NCI-H524 (cell line): ENCODE measurements at regions not wholly inside any gene's neighbourhood (a gene's known extent, or its start where the extent isn't known, plus 50 kb on each side); places are given as distances from the start of the nearest gene placed in this dataset.
"Not testable (repeated sequence)": the region's sequence is repeated elsewhere in the genome, so short reads cannot be mapped to it uniquely, and the experiment has no call there.

Experiments used
- DNase-seq, 2 experiments: peaks; one replicate each; lab custom pipeline; 2025; lab: John Stamatoyannopoulos, UW

DNA sequence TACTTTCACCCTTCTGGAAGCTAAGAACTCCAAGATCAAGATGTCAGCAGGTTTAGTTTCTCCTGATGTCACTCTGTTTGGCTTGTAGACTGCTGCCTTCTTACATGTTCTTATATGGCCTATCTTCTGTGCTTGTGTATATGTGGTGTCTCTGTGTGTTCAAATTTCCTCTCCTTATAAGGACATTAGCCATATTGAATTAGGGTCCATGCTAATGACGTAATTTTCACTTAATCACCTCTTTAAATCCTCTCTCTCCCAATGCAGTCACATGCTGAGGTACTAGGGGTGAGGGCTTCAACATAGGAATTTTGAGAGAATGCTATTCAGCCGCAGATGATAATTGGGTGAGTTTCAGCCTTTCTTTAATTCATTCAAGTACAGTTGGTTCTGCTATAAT is 458.3 kb upstream of the SYT4 start:
- DNase-seq = no peak

DNA sequence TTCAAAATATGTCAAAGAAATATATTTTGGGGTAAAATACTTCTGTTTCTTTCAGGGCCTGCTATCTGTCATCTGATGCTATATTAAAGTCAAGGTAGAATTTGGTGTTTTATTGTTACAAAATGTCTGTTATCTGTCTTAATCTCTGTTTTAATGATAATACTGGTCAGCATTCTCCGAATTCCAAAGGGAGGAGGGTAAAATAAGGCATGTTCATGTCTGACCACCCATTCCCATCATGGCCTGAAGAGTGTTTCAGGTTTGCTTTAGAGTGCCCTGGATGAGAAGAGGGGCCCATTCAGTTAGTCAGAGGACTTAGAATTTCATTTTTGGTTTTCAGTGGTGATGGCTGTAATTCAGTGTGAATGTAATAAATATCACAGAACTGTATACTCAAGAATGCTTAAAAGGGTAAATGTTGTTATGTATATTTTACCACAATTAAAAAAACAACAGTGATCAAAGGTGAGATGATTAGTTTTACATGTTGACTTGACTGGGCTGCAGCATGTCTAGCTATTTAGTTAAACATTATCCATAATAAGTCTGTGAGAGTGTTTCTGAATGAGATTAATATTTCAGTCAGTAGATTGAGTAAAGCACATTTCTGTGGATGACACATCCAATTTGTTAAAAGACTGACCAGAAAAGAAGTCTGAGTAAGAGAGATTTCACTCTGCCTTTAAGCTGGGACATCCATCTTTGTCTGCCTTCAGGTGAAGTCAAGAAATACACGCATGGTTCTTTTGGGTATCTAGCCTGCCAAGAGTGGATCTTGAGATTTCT is 467.9 kb upstream of the SYT4 start:
- no peak for DNase-seq

DNA sequence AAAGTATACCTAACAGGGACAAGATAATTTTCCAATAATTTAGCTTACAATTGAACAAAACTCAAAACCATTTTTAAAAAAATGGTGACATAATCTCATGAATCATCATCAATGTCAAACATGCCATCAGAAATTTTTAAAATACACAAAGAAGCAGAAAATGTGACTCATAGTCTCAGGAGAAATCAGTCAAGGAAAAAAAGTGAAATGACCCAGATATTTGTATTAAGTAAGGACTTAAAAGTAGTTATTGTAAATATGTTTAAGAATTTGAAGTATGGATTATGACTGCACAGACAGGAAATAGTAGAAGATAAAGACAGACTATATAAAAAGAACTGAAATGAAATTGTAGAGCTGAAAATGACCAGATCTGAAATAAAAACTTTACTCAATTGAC is 473.9 kb upstream of the SYT4 start:
- DNase-seq = no peak

DNA sequence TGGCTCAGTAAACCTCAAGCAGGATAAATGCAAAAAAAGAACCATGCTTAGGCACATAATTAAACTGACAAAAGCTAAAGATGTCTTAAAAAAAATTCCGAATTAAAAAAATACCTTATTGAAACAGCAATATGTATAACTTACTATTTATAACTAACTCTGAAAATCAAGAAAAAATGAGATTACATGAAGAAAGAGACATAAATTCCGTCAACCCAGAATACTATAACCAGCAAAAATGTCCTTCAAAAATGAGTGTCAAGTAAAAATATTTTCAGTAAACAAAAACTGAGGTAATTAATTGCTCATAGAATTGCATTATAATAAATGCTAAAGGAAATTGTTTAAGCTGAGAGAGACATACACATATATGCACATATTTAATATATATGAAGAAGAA is 474.5 kb upstream of the SYT4 start:
- DNase-seq = no peak

GRCh38 chr18:43757273-43757672 is 480.0 kb upstream of the SYT4 start:
- no peak for DNase-seq

- no peak for DNase-seq
These were observed 481.4 kb upstream of the SYT4 start for GRCh38 chr18:43758734-43759133.

DNA sequence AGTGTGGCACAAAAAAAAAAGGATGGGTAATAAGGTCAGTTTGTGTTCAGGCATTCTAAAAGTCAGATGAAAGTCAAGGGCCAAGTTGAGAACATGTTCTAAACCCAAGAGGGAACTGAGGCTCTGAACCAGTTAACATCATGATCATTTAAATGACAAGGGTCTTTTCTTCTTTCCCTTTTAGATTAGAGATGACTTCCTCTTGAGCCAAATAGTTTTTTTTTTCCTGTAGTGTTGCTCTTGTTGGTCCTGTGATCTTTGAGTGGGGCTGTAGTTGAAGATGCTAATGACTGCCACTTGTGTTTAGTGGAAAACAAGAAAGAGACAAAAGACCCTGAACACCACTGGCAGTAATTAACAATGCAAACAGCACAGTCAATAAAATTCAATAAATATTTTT is 482.7 kb upstream of the SYT4 start:
- no peak for DNase-seq

- DNase-seq = no peak
These were observed 495.6 kb upstream of the SYT4 start for GRCh38 chr18:43772907-43773306.

DNA sequence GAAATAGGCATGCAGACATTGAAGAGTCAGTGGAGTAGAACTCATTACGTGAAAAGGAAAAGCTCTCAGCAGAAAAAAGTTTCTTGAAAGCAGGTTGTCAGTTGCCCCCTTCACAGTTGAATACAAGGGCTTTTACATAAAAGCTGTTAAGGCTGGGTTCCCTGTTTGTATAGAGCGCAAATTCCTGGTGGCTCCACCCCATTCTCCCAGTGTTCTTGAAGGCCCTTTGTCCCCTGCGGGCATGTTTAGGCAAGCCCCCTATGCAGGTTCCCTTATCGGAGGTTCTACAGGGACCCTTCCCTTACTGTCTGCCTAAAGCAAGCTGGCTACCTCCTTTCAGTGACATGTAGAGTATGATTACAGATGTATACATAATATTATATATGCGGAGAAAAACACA is 497.2 kb upstream of the SYT4 start:
- DNase-seq = no peak

DNA sequence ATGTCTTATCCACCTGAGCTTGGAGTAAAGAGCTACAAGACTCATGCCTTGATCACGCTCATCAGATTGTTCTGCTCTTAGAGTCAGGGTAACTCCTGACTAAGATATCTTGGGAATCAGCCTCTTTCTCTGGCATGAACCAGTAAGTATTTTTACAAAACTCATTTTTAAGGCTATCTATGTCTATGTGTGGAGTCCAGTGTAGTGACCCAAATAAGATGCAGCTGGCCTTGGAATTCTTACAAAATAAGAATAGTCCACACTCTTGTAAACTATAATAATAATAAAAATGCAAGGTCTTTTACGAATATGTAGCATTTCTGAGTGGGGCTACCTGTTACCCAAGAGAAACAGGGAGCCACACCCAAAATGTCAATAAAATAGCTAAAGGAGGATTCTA is 498.3 kb upstream of the SYT4 start:
- no peak for DNase-seq

DNA sequence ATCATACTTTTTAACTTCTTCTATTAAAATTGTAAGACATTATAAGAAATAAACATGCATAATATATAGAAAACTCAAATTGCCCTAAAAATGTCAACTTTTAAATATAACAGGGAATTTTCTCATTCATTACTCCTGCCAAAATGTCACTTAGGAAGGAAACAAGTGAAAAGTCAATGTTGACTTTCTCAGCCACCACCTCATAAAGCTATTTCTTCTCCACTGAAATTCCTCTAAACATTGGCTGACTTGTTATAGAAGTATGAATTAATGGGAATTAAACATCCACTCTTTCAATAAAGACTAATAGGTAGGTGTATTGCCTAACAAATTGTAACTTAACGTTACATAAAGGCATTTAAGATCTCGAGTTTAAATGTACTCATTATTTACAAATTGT is 499.7 kb upstream of the SYT4 start:
- no peak for DNase-seq

DNA sequence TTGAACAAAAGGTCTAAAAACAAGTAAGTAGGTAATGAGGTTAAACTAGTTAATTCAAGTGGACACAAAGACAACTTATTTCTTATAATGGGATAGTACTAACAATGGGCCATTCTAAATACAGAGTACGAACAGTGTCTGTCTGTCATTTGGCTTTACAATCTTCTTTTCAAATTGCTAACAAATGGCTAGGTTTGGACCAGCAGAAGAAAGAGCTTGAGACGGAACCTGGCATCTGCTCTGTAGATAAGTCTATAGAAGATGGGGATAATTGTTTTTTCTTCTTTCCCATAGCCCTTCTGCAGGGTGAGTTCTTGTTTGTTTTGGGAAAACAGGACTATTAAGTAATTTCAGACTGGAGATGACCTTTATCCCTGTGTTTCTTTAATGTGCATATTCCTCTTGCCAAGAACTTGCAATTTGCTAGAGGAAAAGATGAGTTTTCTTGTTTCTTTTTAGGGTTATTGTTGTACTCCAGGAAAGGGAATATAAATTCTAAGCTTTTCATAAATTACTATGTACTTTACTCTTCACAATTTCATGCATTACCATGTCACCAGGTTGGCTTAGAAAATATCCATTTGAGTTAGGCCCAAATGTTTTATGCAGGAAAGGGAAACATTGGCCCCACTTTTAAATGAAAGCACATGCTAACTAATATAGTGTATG is 500.5 kb upstream of the SYT4 start:
- DNase-seq = no peak

GRCh38 chr18:43780782-43781340 is 503.6 kb upstream of the SYT4 start:
- DNase-seq = no peak

DNA sequence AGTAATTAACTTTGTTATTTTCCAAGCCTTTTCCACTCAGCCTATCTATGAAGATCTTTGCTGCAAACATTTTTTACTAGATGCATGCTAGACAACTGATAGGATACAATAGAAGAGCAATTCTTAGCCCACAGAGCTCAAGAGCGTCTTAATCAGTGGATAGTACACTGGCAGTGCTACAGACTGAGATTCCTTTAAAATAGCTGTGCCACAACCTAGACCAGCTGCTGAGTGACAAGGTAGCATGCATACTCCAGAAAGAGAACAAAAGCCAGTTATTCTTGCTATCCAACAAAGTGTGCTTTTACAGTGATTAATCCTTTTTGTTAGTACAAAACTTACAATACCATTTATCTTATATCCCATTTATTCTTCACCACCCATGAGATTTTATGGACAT is 507.9 kb upstream of the SYT4 start:
- DNase-seq = no peak

- no peak for DNase-seq
These were observed 509.6 kb upstream of the SYT4 start for GRCh38 chr18:43786893-43787292.

DNA sequence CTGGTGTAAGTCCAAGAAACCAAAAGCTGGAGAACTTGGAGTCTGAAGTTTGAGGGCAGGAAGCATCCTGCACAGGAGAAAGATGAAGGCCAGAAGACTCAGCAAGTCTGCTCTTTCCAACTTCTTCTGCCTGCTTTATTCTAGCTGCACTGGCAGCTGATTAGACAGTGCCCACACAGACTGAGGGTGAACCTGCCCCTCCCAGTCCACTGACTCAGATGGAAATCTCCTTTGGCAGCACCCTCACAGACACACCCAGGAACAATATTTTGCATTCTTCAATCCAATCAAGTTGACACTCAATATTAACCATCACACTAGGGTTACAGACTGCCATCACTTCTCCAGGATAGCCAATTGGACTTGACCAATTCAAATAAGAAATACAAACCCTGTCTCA is 510.4 kb upstream of the SYT4 start:
- not testable (repeated sequence) for DNase-seq

DNA sequence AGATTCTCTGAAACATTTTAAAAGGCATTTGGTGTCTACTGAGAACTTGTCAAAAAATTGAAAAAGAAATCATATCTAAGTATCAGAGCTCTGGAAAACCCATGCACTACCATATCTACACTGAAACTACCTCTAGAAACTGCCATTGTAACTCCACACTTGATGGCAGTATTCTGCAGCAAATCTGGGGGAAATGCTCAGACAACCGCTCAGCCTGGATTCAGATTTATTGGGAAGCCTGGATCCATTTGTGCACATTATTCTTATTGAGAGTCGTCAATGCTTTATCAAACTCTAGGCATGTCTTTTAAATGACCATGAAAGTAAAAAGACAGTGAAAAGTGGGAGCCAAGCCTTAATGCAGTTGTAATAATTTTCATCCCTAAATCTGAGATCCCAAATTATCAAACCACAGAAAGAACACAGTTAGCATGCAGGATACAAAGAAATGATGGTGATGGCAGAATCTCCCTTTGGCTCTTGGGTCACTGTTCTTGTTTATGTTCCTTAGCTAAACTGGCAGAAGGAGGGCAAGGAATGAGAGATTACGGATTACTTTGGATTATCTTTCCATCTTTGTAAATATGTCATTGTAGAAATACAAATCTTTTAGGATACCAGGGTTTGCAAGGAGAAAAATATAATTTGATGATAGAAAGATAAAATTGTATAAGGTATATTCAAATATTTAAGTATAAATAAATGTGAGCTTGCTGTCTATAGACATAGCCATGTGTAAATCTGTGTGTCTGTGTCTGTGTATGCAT is 512.1 kb upstream of the SYT4 start:
- peak in 1 of 2 experiments; percentile 29 for DNase-seq

DNA sequence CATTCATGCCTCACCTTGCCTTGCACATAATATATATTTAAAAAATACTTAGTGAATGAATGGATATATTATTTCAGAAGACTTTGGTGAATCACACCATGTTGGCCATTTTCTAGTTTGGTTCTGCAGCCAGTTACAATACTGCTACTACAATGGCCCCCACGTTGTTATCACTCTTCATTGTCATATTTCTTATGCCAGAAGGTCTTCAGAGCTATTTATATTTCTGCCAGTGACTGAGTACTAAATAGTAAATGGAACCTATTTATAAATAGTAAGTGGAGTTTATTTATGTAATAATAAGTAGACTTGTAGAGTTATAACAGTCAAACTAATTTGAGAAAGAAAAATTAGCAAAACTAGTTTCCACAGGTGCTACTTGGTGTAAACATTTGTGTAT is 516.6 kb upstream of the SYT4 start:
- DNase-seq = no peak

- DNase-seq = no peak
These were observed 517.1 kb upstream of the SYT4 start for GRCh38 chr18:43794363-43794762.

- DNase-seq = no peak
These were observed 520.1 kb upstream of the SYT4 start for GRCh38 chr18:43797347-43797746.

- DNase-seq = no peak
These were observed 523.3 kb upstream of the SYT4 start for GRCh38 chr18:43800584-43800983.

GRCh38 chr18:43805646-43806194 is 528.4 kb upstream of the SYT4 start:
- DNase-seq = peak in 1 of 2 experiments; percentile 19
